HG02981 (cell line): ENCODE measurements at regions not wholly inside any gene's neighbourhood (a gene's known extent, or its start where the extent isn't known, plus 50 kb on each side); places are given as distances from the start of the nearest gene placed in this dataset.

Experiments
- ATAC-seq: cut with Tn5 transposase; IDR thresholded peaks from one replicate; pipeline ENCODE4 v1.9.1; 2021; ENCODE audit warnings: mild to moderate bottlenecking, moderate library complexity; ENCODE audit not compliant: unreplicated experiment

- no peak for ATAC-seq
Measured at GRCh38 chr2:207473049-207473930, 56.5 kb upstream of the CREB1 start.

- no peak for ATAC-seq
Measured at GRCh38 chr2:207473931-207474235, 55.9 kb upstream of the CREB1 start.

GRCh38 chr2:207474863-207475485 lies 54.8 kb upstream of the CREB1 start:
- no peak for ATAC-seq

GRCh38 chr2:207475546-207475945 lies 54.2 kb upstream of the CREB1 start:
- no peak for ATAC-seq

- no peak for ATAC-seq
Measured at GRCh38 chr2:207477896-207478295, 51.9 kb upstream of the CREB1 start.

- no peak for ATAC-seq
Measured at GRCh38 chr2:207478572-207478971, 51.2 kb upstream of the CREB1 start.

- no peak for ATAC-seq
Measured at GRCh38 chr2:207479198-207479785, 50.5 kb upstream of the CREB1 start.
